ENCODE measurements at regions not wholly inside any gene's neighbourhood (a gene's known extent, or its start where the extent isn't known, plus 50 kb on each side); places are given as distances from the start of the nearest gene placed in this dataset.
A peak's percentile ranks its signal among the peaks of the same experiment; 100 is the strongest.

- no peaks in the 10 kb centered on the region for H3K27me3 Mint-ChIP-seq (ENCODE audit: low read depth)
- peaks cover 19% of the 10 kb centered on the region for H3K4me1 Mint-ChIP-seq
- H3K36me3 Mint-ChIP-seq = peaks cover 7% of the 10 kb centered on the region
- H3K4me3 Mint-ChIP-seq = no peak overlapping the region
- peaks cover 53% of the 10 kb centered on the region for H3K9me3 Mint-ChIP-seq
- no peak for DNase-seq (ENCODE audit: low spot score in 2 of 2, unreplicated experiment in 2 of 2)
- H3K27ac Mint-ChIP-seq = no peak overlapping the region
- TF ChIP-seq, protein P1, sequence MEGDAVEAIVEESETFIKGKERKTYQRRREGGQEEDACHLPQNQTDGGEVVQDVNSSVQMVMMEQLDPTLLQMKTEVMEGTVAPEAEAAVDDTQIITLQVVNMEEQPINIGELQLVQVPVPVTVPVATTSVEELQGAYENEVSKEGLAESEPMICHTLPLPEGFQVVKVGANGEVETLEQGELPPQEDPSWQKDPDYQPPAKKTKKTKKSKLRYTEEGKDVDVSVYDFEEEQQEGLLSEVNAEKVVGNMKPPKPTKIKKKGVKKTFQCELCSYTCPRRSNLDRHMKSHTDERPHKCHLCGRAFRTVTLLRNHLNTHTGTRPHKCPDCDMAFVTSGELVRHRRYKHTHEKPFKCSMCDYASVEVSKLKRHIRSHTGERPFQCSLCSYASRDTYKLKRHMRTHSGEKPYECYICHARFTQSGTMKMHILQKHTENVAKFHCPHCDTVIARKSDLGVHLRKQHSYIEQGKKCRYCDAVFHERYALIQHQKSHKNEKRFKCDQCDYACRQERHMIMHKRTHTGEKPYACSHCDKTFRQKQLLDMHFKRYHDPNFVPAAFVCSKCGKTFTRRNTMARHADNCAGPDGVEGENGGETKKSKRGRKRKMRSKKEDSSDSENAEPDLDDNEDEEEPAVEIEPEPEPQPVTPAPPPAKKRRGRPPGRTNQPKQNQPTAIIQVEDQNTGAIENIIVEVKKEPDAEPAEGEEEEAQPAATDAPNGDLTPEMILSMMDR (IDR thresholded peaks at IDR 0.05; ENCODE audit: unreplicated experiment) = no peak
Observed at GRCh38 chr4:111046811-111047210, 423.9 kb upstream of the PITX2 start.

DNA sequence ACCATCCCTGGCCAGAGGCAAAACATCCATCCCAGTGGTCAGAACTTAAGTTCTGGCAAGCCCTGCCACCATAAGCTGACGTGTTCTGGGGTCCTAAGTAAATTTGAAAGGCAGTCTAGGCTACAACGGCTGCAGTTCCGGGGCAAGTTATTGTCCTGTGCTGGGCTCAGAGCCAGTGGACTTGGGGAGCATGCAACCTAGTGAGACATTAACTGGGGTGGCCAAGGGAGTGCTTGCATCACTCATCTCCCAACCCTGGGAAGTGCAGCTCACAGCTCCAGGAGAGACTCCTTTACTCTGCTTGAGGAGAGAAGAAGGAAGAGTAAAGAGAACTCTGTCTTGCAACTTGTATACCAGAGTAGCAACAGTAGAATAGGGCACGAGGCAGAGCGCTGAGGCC, 425.4 kb upstream of the PITX2 start:
- Mint-ChIP-seq H3K4me1 (peaks cover 7% of the 10 kb centered on the region), H3K9me3 (peaks cover 61% of the 10 kb centered on the region), H3K36me3 (peaks cover 10% of the 10 kb centered on the region), H3K4me3 (no peak overlapping the region), H3K27ac (no peak overlapping the region), H3K27me3 (ENCODE audit: low read depth) (no peaks in the 10 kb centered on the region)
- TF ChIP-seq, protein P1 (IDR thresholded peaks at IDR 0.05; ENCODE audit: unreplicated experiment) = no peak
- DNase-seq (ENCODE audit: low spot score in 2 of 2, unreplicated experiment in 2 of 2) = no peak

GRCh38 chr4:111064342-111064993, 441.6 kb upstream of the PITX2 start:
- DNase-seq (ENCODE audit: low spot score in 2 of 2, unreplicated experiment in 2 of 2) = no peak
- TF ChIP-seq, protein P1 (IDR thresholded peaks at IDR 0.05; ENCODE audit: unreplicated experiment) = no peak
- Mint-ChIP-seq H3K4me3 (no peak overlapping the region), H3K9me3 (no peaks in the 10 kb centered on the region), H3K36me3 (no peaks in the 10 kb centered on the region), H3K27me3 (ENCODE audit: low read depth) (no peaks in the 10 kb centered on the region), H3K27ac (no peak overlapping the region), H3K4me1 (peaks cover 16% of the 10 kb centered on the region)

- Mint-ChIP-seq H3K9me3 (no peaks in the 10 kb centered on the region), H3K27me3 (ENCODE audit: low read depth) (no peaks in the 10 kb centered on the region), H3K36me3 (no peaks in the 10 kb centered on the region), H3K27ac (no peak overlapping the region), H3K4me1 (peaks cover 16% of the 10 kb centered on the region), H3K4me3 (no peak overlapping the region)
- no peak for DNase-seq (ENCODE audit: low spot score in 2 of 2, unreplicated experiment in 2 of 2)
- TF ChIP-seq, protein P1 (IDR thresholded peaks at IDR 0.05; ENCODE audit: unreplicated experiment) = no peak
Observed at GRCh38 chr4:111066001-111066400, 443.1 kb upstream of the PITX2 start.

GRCh38 chr4:111066447-111066846, 443.6 kb upstream of the PITX2 start:
- peak overlapping the region; percentile 40 for H3K27ac Mint-ChIP-seq
- H3K36me3 Mint-ChIP-seq = no peaks in the 10 kb centered on the region
- H3K9me3 Mint-ChIP-seq = no peaks in the 10 kb centered on the region
- TF ChIP-seq, protein P1 (IDR thresholded peaks at IDR 0.05; ENCODE audit: unreplicated experiment) = no peak
- DNase-seq (ENCODE audit: low spot score in 2 of 2, unreplicated experiment in 2 of 2) = no peak
- no peaks in the 10 kb centered on the region for H3K27me3 Mint-ChIP-seq (ENCODE audit: low read depth)
- H3K4me1 Mint-ChIP-seq = peaks cover 16% of the 10 kb centered on the region
- no peak overlapping the region for H3K4me3 Mint-ChIP-seq

- Mint-ChIP-seq H3K9me3 (no peaks in the 10 kb centered on the region), H3K4me1 (peaks cover 16% of the 10 kb centered on the region), H3K27me3 (ENCODE audit: low read depth) (no peaks in the 10 kb centered on the region), H3K36me3 (no peaks in the 10 kb centered on the region), H3K27ac (peak overlapping the region; percentile 40), H3K4me3 (no peak overlapping the region)
- TF ChIP-seq, protein P1 (IDR thresholded peaks at IDR 0.05; ENCODE audit: unreplicated experiment) = no peak
- no peak for DNase-seq (ENCODE audit: low spot score in 2 of 2, unreplicated experiment in 2 of 2)
Observed at GRCh38 chr4:111066887-111067286, 444.0 kb upstream of the PITX2 start.
